GM21717 (cell line): ENCODE measurements at regions not wholly inside any gene's neighbourhood (a gene's known extent, or its start where the extent isn't known, plus 50 kb on each side); places are given as distances from the start of the nearest gene placed in this dataset.
"Not testable (repeated sequence)": the region's sequence is repeated elsewhere in the genome, so short reads cannot be mapped to it uniquely, and the experiment has no call there.

Experiments used
- ATAC-seq: cut with Tn5 transposase; IDR thresholded peaks from one replicate; pipeline ENCODE4 v1.9.1; 2021; ENCODE audit warnings: mild to moderate bottlenecking, moderate library complexity; ENCODE audit not compliant: unreplicated experiment

DNA sequence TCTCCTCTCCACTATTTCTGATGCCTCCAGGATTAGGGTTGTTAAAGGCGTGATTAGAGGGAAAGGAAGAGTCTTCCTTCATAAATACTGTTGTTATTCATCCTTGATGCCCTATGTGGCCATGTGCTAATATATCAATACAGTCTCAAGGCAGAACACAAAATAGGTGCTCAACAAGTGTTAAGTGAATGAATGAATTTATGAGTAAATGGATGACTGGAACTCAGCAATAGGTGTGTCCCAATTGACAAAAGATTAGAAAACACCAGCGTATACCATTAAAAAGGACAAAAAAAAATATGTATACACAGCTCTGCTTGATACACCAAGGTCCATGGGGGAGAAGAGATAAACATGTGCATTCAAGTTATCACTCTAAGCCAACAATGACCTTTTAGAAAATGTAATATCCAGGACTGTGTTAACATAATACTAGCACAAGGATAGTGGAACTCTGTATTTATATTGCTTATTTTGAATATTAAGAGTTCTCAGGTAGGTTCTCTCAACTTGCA, 171.2 kb upstream of the MYLIP start:
- ATAC-seq = no peak

DNA sequence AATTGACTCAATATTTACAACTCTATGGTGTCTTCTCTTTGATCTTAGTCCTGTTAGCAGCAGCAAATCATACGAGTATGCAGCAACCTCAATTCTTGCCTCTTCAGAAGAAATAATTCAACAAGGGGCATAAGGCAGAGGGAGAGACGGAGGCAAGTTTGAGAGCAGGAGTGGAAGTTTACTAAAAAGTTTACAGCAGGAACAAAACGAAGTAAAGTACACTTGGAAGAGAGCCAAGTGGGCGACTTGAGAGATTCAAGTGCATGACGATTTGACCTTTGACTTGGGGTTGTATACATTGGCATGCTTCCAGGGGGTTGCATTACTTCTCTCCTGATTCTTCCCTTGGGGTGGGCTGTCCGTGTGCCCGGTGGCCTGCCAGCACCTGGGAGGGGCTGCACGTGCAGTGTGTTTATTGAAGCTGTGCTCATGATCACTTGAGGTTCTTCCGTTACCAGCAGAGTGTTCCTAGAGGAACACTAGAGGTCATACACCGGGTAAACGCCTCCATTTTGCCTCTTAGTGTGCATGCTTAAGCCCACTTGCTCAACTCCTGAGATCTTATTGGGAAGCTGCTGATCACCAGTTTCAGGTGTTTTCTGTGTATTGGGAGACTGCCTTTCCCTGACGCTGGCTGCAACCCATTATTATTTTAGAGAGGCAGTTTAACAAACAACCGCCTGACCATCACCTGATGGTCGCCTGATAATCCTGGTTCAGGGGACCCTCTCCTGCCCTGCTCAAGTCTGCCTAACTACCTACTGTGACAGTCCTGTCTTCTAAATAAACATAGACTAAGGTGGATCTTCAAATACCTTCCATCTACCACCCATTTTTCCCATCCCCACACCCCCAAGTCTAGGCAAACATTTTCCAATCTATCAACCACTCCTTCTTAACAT, 172.4 kb upstream of the MYLIP start:
- ATAC-seq = no peak

DNA sequence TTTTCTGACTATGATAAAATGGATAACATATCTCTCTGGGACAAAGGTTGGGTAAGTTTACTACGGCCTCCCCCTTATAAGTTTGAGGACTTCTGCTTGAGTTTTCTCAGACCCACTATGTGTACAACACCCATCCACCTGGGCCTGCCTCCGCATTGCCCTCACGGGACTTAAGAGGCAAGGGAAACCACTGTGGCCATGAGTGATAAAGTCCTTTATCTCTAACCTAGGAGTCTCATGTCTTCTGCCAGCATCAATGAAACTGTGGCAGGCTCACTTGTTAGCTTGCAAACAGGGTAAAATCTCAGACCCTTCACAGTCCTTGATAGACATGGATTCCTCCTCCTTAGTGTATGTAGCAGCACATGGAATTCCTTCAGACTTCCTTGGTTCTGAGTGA, 173.4 kb upstream of the MYLIP start:
- ATAC-seq = no peak

DNA sequence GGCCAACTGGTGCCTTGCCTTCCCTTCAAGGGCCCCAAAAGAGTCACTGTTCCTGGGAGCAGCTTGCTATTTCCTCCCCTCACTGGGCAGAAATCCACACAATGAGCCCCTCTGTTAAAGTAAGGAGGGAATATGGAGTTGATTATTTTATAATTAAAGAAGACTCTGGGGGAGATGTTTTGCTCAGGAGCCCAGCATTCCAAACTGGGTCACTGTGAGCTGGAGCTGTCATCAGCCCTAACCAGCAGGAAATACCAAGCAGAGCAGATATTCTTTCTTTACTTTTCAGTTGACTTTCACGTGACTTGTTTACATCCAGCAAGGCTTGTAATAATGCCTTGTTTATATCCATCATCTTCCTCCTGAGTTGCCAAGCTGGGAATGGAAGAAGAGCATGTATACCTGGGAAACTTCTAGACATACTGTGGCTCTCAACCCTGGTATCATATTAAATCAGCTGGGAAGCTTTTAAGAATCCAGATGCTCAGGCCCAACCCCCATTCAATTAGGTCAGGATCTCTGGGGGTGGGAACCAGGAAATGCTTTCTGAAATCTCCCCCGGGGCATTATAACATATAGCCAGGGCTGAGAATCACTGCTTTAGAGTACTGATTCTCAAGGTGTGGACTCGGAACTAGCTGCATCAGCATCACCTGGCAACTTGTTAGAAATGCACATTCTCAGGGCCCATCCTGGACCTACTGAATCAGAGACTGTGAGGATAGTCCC, 175.6 kb upstream of the MYLIP start:
- no peak for ATAC-seq

DNA sequence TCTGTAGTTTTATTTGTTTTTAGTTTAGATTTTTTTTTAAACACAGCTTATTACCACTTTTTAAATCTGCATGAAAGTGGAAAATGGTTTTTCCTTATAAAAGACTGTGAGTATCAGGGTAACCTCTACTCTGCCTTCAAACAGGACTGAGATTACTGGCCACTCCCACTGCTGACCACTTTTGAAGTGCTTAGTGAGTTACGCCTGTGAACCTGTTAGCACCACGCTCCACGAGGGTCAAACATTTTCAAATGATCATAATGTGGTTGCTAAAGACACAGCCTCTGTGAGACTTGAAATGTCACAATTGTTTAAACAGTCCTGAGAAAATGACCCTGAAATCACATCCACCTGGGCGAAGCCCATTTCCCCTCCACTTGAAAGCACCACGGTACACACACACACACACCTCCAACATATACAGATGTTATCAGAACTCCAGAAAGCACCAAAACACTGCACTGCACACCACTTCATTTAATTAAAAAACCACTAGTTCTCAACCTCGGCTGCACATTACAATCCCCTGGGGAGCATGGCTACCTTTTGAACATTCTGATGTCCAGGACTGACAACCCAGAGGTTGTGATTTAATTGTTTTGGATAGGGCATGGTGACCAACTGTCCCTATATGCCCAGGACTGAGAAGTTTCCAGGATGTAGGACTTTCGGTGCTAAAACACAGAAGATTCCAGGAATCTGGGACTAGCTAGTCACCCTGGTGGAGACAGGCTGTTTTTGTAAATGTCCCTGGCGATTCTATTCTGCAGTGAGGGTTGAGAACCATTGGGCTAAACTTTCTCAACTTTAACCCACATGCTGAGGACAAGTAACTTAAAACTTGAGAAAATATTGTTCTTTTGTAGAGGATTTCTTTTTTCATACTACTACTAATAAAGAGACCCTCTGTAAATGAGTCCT, 176.4 kb upstream of the MYLIP start:
- no peak for ATAC-seq

DNA sequence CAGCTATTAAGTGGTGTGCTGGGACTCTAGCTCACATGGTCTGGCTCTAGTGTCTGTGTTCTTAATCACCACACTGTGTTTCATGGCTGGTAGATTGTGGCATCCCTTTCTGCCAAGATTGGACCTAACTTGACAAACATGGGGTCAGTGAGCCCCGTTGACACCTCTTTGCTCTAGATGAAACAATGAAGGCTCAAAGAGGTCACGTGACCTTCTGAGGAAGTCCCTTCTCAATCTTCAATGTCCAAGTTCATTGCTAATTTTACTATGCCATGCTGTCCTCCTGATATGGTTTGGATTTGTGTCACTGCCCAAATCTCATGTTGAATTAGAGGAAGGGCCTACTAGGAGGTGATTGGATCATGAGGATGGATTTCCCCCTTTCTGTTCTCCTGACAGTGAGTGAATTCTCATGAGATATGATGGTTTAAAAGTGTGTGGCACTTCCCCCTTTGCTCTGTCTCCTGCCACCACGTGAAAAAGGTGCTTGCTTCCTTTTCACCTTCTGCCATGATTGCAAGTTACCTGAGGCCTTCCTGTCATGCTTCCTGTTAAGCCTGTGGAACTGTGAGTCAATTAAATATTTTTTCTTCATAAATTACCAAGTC, 177.8 kb upstream of the MYLIP start:
- no peak for ATAC-seq

DNA sequence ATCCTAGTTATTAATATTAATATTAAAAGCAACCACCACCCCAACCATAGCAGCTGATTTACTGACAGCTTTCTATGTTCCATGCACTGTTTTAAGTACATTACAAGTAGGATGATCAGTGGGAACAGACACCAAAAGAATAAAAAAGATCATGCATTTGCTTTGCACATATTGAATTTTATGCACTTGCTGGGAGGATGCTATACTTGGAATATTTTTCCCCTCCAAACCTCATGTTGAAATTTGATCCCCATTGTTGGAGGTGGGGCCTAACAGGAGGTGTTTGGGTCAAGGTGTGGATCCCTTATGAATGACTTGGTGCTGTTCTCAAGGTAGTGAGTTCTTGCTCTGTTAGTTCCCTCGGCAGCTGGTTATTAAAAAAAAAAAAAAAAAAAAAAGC, 178.9 kb upstream of the MYLIP start:
- ATAC-seq = no peak

DNA sequence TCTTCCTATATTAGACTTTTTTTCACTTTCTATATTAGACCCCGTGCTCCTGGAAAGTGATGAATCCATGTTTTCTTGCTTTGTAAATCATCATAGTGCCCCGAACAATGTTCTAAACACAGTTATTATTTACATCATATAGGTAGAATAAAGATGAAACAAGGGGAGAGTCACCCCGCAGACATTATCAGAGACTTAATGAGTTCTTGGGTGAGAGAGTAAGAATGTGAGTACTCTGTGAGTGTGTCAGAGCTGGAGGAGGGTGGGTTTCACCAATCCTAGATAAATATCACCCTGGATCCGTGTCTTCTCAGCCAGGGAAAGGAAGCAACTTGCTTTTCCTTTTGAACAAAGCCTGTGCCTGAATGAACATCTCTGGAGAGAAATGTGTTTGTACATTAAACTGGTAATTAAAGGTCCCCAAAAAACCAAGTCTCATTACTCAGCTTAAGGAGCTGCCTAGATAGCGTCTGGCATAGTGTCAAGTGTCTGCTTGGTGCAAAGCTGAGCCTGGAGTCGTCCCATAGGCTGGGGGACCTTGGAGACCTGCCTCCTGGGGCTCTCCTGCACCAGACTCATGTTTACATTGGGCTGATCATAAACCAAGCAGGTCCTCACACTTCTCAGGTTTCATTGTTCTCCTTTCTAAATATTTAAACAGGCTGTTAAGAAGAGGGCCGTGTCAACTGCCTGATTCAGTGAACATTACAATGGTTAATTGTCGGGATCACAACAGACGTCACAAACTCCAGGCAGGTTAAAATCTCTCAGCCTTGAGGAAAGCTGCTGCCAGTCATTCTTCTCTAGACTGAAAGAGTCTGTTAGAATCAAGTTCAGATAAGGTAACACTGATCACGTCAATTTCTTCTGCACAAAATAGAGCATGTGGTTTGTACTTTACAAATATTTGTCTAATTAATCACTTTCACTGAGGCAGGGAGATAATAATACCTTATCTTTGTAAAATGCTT, 179.7 kb upstream of the MYLIP start:
- ATAC-seq = no peak

DNA sequence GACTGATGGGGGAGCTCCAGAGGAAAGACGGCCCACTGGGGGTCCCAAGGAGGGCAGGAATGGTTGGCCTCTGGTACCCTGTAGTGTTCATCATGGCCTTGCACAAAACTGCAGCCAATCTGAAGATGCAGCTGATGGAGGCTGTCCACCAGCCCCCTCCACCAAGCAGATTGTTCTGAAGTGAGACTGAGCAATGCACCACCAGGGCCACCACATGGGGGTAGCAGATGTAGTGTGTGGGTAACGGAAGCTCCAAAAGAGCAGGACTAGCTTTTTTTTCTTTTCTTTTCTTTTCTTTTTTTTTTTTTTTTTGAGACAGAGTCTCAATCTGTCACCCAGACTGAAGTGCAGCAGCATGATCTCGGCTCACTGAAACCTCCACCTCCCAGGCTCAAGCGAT, 181.0 kb upstream of the MYLIP start:
- ATAC-seq = no peak

DNA sequence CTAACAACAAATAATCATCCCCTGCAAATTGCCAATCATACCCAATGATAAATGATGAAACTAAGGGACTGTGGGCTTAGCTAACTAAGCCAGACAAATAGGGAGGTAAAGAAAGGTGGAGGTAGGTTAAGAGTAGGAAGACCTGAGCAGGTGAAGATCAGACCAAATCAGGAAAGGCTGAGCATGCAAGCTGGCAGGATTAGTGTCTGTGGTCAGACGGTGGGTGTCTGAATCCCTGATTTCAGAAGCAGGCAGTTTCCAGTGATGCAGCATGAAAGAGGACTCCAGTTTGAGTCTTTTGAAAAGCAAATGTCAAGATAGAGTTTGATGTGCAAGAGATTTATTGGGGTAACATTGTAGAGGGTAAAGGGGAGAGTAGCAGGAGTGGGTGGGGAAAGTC, 181.4 kb upstream of the MYLIP start:
- no peak for ATAC-seq

DNA sequence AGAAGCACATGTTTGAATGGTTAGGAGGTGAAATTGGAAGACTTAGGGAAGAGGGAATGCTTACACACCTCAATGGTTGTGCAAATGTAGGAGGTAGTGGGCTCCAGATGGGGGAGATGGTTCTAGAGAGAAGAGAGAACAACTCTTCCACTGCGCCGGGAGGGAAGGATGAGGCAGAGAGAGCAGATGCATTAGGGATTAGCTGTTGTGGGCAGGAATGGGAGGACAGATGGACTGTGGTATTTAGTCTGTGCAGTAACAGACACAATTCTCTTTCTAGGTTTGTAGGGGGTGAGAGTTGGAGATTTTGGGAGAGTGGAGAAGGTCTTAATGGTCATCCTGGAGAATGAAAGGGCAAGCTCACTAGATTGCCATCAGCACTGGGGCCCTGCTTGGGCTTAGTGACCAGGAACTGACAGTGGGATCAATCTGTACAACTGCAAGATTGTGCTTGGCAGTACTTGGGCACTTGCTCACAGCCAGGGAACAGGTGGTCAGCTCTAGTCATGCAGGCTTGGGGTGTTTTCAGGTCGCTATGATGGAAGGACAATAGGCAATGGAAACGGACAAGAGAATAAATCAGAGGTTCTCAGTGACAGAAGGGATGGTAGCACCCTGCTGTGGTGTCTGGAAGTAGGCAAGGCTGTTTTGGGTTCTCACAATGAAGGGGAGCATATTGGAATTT, 182.0 kb upstream of the MYLIP start:
- no peak for ATAC-seq

DNA sequence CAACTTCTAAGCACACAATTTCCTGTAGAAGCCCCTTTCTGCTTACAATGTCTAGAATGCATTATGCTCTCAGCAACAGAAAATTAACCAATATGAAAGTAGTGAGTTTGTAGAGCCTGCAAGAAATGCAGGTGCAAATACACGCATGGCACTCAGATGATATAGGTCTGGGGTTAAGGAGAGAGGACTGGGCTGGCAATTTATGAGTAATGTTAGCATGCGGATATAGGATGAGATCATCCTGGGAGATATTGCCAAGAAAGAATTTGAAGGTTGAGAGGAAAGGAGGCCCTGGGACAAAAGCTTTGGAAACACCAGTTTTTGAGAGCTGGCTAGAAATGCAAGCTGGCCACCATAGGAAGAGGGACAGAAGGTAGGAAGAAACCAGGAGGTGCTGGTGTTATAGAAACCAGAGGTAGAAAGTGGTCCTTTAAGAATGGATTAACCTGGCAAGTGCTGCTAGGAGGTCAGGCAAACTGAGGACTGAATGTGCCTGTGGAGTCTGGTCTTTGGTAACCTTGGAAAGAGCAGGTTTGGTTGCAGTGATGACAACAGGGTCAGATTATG, 183.2 kb upstream of the MYLIP start:
- no peak for ATAC-seq

DNA sequence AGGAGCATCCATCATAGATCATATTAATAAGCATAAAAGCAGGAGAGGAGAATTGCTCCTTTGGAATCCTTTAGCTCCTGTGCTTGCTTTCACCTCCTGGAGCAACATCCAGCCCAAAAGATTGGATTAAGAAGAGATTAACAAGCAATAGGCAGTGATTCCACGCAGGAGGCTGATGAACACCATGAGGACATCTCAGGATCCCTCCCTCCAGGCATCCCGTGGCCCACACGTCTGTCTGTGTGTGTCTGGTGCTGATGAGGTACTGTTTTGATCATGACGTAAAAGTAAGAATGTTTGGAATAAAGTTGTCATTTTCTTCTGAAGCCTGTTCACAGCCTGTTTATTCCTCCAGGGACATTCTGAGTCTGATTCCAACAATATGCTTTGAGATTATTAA, 185.5 kb upstream of the MYLIP start:
- ATAC-seq = no peak

DNA sequence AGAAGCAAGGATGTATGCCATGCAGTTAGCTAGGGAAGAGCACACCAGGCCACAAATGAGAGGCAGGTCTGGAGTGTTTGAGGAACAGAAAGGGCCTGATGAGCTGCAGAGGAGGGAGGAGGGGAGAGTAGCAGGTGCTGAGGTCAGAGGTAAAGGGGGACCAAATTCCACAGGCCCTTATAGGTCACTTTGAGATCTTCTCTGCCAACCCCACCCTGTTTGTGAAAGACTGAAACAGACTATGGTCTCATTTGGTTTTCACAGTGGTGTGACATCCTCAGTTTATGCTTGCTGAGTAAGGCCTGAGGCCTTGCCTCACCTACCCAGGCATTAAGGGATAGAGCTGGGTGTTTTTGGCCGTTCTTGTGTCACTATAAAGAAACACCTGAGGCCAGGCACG, 187.7 kb upstream of the MYLIP start:
- no peak for ATAC-seq

DNA sequence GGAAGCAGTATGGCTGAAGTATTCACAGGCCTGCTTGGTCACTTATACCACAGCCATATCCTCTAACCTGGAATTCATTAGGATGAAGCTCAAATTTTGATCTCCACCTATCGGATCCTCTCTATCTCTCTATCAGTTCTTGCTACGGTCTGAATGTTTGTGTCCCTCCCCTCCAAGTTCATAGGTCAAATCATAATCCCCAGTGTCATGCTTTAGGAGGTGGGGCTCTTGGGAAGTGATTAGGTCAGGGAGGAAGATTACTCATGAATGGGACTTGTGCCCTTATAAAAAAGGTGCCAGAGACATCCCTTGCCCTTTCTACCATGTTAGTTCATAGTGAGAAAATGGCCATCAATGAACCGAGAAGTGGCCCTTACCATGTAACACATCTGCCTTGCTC, 190.8 kb upstream of the MYLIP start:
- no peak for ATAC-seq

DNA sequence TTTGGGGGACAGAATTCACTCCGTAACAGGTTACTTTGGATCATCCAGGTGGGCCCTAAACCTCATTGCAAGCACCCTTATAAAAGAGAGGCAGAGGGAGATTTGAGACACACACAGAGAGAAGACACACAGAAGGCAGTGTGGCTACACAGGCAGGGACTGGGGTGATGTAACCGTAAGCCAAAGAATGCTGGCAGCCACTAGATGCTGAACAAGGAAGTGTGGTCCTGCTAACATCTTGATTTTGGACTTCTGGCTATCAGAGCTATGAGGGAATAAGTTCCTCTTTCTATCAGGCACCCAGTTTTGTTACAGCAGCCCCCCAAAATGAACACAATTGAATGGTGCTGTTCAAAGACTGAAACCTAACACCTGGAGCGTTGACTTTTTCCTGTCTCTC, 191.3 kb upstream of the MYLIP start:
- no peak for ATAC-seq

DNA sequence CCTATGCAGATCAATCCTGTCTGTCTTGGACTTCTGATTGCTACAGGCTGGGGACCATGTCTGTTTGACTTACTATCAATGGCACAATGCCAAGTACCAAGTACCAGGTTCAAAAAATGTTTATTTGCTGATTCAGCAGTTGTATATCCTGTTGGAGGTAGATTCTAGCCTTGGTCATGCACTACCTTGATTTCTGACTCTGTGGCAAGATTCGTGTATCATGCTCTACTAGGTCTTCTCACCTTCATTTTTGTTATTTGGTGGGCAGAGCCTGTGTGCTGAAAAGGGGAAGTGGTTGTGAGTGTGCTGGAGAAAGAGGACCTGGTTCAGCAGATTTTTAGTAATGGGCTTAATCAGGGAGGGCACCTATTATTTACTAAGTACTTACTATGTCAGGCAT, 192.4 kb upstream of the MYLIP start:
- ATAC-seq = peak; percentile 77

DNA sequence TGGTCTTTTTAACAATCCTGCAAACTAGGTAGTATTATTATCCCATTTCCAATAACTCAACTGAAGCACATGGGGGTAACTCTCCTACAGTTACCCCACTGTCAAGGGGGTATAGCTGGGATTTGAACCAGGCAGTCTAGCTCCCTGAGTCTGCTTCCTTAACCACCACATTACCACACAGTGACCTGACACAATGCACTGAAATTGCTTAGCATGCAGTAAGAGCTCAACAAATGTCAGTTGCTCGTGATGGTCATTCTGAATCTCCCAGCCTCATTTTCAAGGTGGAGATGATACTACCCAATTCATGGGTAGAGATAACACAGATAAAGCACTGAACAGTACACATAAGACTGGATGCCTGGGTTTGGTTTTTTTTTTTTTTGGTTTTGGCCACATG, 193.2 kb upstream of the MYLIP start:
- no peak for ATAC-seq

DNA sequence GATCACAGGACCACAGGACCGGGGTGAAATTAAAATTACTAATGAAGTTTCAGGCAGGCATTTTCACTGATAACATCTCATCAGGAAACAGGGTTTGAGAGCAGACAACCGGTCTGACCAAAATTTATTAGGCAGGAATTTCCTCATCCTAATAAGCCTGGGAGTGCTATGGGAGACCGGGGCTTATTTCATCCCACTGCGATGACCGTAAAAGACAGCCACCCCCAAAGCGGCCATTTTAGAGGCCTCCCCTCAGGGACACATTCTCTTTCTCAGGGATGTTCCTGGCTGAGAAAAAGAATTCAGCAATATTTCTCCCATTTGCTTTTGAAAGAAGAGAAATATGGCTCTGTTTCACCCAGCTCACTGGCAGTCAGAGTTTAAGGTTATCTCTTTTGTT, 197.2 kb upstream of the MYLIP start:
- not testable (repeated sequence) for ATAC-seq
